ENCODE measurements at regions not wholly inside any gene's neighbourhood (a gene's known extent, or its start where the extent isn't known, plus 50 kb on each side); places are given as distances from the start of the nearest gene placed in this dataset.

- Histone ChIP-seq H3K9me3 (ENCODE audit: low read depth, low read length) (no peaks in the 10 kb centered on the region), H3K4me3 (no peak overlapping the region), H3K36me3 (ENCODE audit: insufficient read depth, low read length) (no peaks in the 10 kb centered on the region), H3K9ac (ENCODE audit: insufficient read length) (no peak overlapping the region), H3K27ac (no peak overlapping the region)
- no peak for DNase-seq (ENCODE audit: low read depth, low spot score)
- TF ChIP-seq EZH2 (IDR thresholded peaks at IDR 0.05): no peak
- no peak for TF ChIP-seq FOXP2 (optimal IDR thresholded peaks at IDR 0.05; ENCODE audit: control extremely low read depth, extremely low read length, insufficient read depth)
- TF ChIP-seq POLR2AphosphoS5 (IDR thresholded peaks at IDR 0.05; ENCODE audit: borderline replicate concordance, low read depth, low read length): no peak
Observed at GRCh38 chr3:40994611-40995010, 204.7 kb upstream of the CTNNB1 start.

GRCh38 chr3:40995271-40995670, 204.0 kb upstream of the CTNNB1 start:
- Histone ChIP-seq H3K9ac (ENCODE audit: insufficient read length) (no peak overlapping the region), H3K4me3 (no peak overlapping the region), H3K27ac (no peak overlapping the region), H3K9me3 (ENCODE audit: low read depth, low read length) (no peaks in the 10 kb centered on the region), H3K36me3 (ENCODE audit: insufficient read depth, low read length) (no peaks in the 10 kb centered on the region)
- TF ChIP-seq POLR2AphosphoS5 (IDR thresholded peaks at IDR 0.05; ENCODE audit: borderline replicate concordance, low read depth, low read length): no peak
- TF ChIP-seq EZH2 (IDR thresholded peaks at IDR 0.05): no peak
- TF ChIP-seq FOXP2 (optimal IDR thresholded peaks at IDR 0.05; ENCODE audit: control extremely low read depth, extremely low read length, insufficient read depth): no peak
- DNase-seq (ENCODE audit: low read depth, low spot score): no peak

- Histone ChIP-seq H3K9ac (ENCODE audit: insufficient read length) (no peak overlapping the region), H3K9me3 (ENCODE audit: low read depth, low read length) (no peaks in the 10 kb centered on the region)
- no peak for DNase-seq (ENCODE audit: low read depth, low spot score)
Observed at GRCh38 chr3:40996382-40996781, 202.9 kb upstream of the CTNNB1 start.

GRCh38 chr3:40996827-40997710, 202.2 kb upstream of the CTNNB1 start:
- Histone ChIP-seq H3K4me3 (no peak overlapping the region), H3K27ac (no peak overlapping the region), H3K36me3 (ENCODE audit: insufficient read depth, low read length) (no peaks in the 10 kb centered on the region), H3K9ac (ENCODE audit: insufficient read length) (no peak overlapping the region), H3K9me3 (ENCODE audit: low read depth, low read length) (no peaks in the 10 kb centered on the region)
- DNase-seq (ENCODE audit: low read depth, low spot score): no peak
- TF ChIP-seq EZH2 (IDR thresholded peaks at IDR 0.05) (no peak), POLR2AphosphoS5 (IDR thresholded peaks at IDR 0.05; ENCODE audit: borderline replicate concordance, low read depth, low read length) (no peak), FOXP2 (optimal IDR thresholded peaks at IDR 0.05; ENCODE audit: control extremely low read depth, extremely low read length, insufficient read depth) (no peak)

More at GRCh38 chr3:40996382-40996781, 202.9 kb upstream of the CTNNB1 start:
- TF ChIP-seq EZH2 (IDR thresholded peaks at IDR 0.05): no peak
- TF ChIP-seq POLR2AphosphoS5 (IDR thresholded peaks at IDR 0.05; ENCODE audit: borderline replicate concordance, low read depth, low read length): no peak
- TF ChIP-seq FOXP2 (optimal IDR thresholded peaks at IDR 0.05; ENCODE audit: control extremely low read depth, extremely low read length, insufficient read depth): no peak
- no peak overlapping the region for H3K27ac ChIP-seq
- H3K36me3 ChIP-seq (ENCODE audit: insufficient read depth, low read length): no peaks in the 10 kb centered on the region
- H3K4me3 ChIP-seq: no peak overlapping the region

GRCh38 chr3:40997711-40998519, 201.4 kb upstream of the CTNNB1 start:
- Histone ChIP-seq H3K36me3 (ENCODE audit: insufficient read depth, low read length) (no peaks in the 10 kb centered on the region), H3K27ac (no peak overlapping the region)
- no peak for TF ChIP-seq FOXP2 (optimal IDR thresholded peaks at IDR 0.05; ENCODE audit: control extremely low read depth, extremely low read length, insufficient read depth)
- no peak for TF ChIP-seq EZH2 (IDR thresholded peaks at IDR 0.05)
- TF ChIP-seq POLR2AphosphoS5 (IDR thresholded peaks at IDR 0.05; ENCODE audit: borderline replicate concordance, low read depth, low read length): no peak

GRCh38 chr3:40999682-41000081, 199.6 kb upstream of the CTNNB1 start:
- Histone ChIP-seq H3K9me3 (ENCODE audit: low read depth, low read length) (no peaks in the 10 kb centered on the region), H3K36me3 (ENCODE audit: insufficient read depth, low read length) (no peaks in the 10 kb centered on the region), H3K4me3 (no peak overlapping the region), H3K27ac (no peak overlapping the region), H3K9ac (ENCODE audit: insufficient read length) (no peak overlapping the region)
- DNase-seq (ENCODE audit: low read depth, low spot score): no peak
- TF ChIP-seq FOXP2 (optimal IDR thresholded peaks at IDR 0.05; ENCODE audit: control extremely low read depth, extremely low read length, insufficient read depth) (no peak), POLR2AphosphoS5 (IDR thresholded peaks at IDR 0.05; ENCODE audit: borderline replicate concordance, low read depth, low read length) (no peak), EZH2 (IDR thresholded peaks at IDR 0.05) (no peak)

More at GRCh38 chr3:40997711-40998519, 201.4 kb upstream of the CTNNB1 start:
- H3K9ac ChIP-seq (ENCODE audit: insufficient read length): no peak overlapping the region
- no peak overlapping the region for H3K4me3 ChIP-seq
- H3K9me3 ChIP-seq (ENCODE audit: low read depth, low read length): no peaks in the 10 kb centered on the region
- DNase-seq (ENCODE audit: low read depth, low spot score): no peak

GRCh38 chr3:41000471-41000870, 198.8 kb upstream of the CTNNB1 start:
- no peaks in the 10 kb centered on the region for H3K36me3 ChIP-seq (ENCODE audit: insufficient read depth, low read length)
- no peak overlapping the region for H3K9ac ChIP-seq (ENCODE audit: insufficient read length)
- H3K27ac ChIP-seq: no peak overlapping the region
- no peak overlapping the region for H3K4me3 ChIP-seq
- TF ChIP-seq FOXP2 (optimal IDR thresholded peaks at IDR 0.05; ENCODE audit: control extremely low read depth, extremely low read length, insufficient read depth) (no peak), EZH2 (IDR thresholded peaks at IDR 0.05) (no peak), POLR2AphosphoS5 (IDR thresholded peaks at IDR 0.05; ENCODE audit: borderline replicate concordance, low read depth, low read length) (no peak)
- DNase-seq (ENCODE audit: low read depth, low spot score): no peak
- H3K9me3 ChIP-seq (ENCODE audit: low read depth, low read length): no peaks in the 10 kb centered on the region

GRCh38 chr3:41001556-41001955, 197.7 kb upstream of the CTNNB1 start:
- H3K4me3 ChIP-seq: no peak overlapping the region
- no peak for TF ChIP-seq FOXP2 (optimal IDR thresholded peaks at IDR 0.05; ENCODE audit: control extremely low read depth, extremely low read length, insufficient read depth)
- TF ChIP-seq EZH2 (IDR thresholded peaks at IDR 0.05): no peak
- TF ChIP-seq POLR2AphosphoS5 (IDR thresholded peaks at IDR 0.05; ENCODE audit: borderline replicate concordance, low read depth, low read length): no peak
- no peak for DNase-seq (ENCODE audit: low read depth, low spot score)
- H3K27ac ChIP-seq: no peak overlapping the region
- H3K9me3 ChIP-seq (ENCODE audit: low read depth, low read length): no peaks in the 10 kb centered on the region
- H3K36me3 ChIP-seq (ENCODE audit: insufficient read depth, low read length): no peaks in the 10 kb centered on the region
- H3K9ac ChIP-seq (ENCODE audit: insufficient read length): no peak overlapping the region

Data from SK-N-MC (cell line).